IPS-18a (cell line): ENCODE measurements at regions not wholly inside any gene's neighbourhood (a gene's known extent, or its start where the extent isn't known, plus 50 kb on each side); places are given as distances from the start of the nearest gene placed in this dataset.
"Not testable (repeated sequence)": the region's sequence is repeated elsewhere in the genome, so short reads cannot be mapped to it uniquely, and the experiment has no call there.

Experiments
- H3K27ac ChIP-seq: one replicate; pipeline ENCODE4 v1.5.1; 2013; ENCODE audit warnings: low read length
- H3K27me3 ChIP-seq: one replicate; pipeline ENCODE4 v1.6.1; 2013; ENCODE audit warnings: mild to moderate bottlenecking, low read length; ENCODE audit not compliant: control insufficient read depth, insufficient read depth
- H3K36me3 ChIP-seq: one replicate; pipeline ENCODE4 v1.6.1; 2013; ENCODE audit warnings: low read depth, low read length; ENCODE audit not compliant: control insufficient read depth
- H3K4me1 ChIP-seq: one replicate; pipeline ENCODE4 v1.6.1; 2013; ENCODE audit warnings: low read depth, low read length; ENCODE audit not compliant: control insufficient read depth
- H3K4me3 ChIP-seq: one replicate; pipeline ENCODE4 v1.5.1; 2013; ENCODE audit warnings: low read length
- H3K9ac ChIP-seq: one replicate; pipeline ENCODE4 v1.6.1; 2013; ENCODE audit warnings: mild to moderate bottlenecking, low read length, moderate library complexity
- H3K9me3 ChIP-seq: one replicate; pipeline ENCODE4 v1.6.1; 2013; ENCODE audit warnings: low read depth, low read length; ENCODE audit not compliant: control insufficient read depth

DNA sequence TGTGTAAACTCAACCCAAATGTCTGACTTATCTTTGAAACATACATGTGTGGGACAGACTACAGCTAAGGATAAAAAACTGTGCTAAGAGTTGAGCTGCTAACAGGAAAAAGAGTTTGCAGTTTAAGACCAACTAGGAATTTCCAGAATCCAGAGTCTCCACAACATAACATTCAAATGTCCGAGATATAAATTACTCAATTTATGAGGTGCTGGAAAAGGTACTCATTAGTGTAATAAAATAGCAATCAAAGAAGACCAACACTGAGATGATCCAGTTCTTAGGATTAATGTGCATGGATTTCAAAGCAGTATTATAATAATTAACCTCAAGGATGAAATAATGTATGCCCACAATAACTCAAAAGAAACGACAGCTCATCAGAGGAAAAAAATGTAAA, 426.5 kb upstream of the KCNMB2 start:
- Histone ChIP-seq H3K9ac (no peak overlapping the region), H3K9me3 (no peaks in the 10 kb centered on the region), H3K27ac (no peak overlapping the region), H3K27me3 (no peaks in the 10 kb centered on the region), H3K4me1 (no peaks in the 10 kb centered on the region), H3K4me3 (no peak overlapping the region), H3K36me3 (no peaks in the 10 kb centered on the region)

DNA sequence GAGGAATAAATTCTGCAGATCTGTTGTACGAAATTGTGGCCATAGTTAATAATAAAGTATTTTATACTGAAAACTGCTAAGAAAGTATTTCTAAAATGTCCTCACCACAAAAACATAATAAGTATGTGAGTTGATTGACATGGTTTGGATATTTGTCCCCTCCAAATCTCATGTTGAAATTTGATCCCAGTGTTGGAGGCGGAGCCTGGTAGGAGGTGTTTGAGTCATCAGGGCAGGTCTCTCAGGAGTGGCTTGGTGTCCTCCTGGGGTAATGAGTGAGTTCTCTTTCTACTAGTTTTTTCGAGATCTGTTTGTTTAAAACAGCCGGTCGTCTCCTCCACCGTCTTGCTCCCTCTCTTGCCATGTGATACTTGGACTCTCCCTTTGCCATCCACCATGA, 424.1 kb upstream of the KCNMB2 start:
- Histone ChIP-seq H3K4me3 (no peak overlapping the region), H3K9me3 (no peaks in the 10 kb centered on the region), H3K4me1 (no peaks in the 10 kb centered on the region), H3K27me3 (no peaks in the 10 kb centered on the region), H3K27ac (no peak overlapping the region), H3K9ac (no peak overlapping the region), H3K36me3 (no peaks in the 10 kb centered on the region)

DNA sequence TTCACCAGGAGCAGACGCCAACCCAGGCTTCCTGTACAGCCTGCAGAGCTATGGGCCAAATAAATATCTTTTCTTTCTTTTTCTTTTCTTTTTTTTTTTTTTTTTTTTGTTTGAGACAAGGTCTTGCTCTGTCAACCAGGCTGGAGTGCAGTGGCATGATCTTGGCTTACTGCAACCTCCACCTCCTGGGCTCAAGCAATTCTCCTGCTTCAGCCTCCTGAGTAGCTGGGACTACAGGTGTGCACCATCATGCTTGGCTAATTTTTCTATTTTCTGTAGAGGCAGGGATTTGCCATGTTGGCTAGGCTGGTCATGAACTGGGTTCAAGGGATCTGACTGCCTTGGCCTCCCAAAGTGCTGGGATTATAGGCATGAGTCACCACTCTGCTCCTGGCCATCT, 423.7 kb upstream of the KCNMB2 start:
- not testable (repeated sequence) for H3K4me1 ChIP-seq, H3K9ac ChIP-seq, H3K36me3 ChIP-seq, H3K4me3 ChIP-seq, H3K9me3 ChIP-seq, H3K27ac ChIP-seq, H3K27me3 ChIP-seq

- Histone ChIP-seq H3K4me3 (no peak overlapping the region), H3K27me3 (no peaks in the 10 kb centered on the region), H3K27ac (no peak overlapping the region), H3K4me1 (no peaks in the 10 kb centered on the region), H3K9ac (no peak overlapping the region), H3K9me3 (no peaks in the 10 kb centered on the region), H3K36me3 (no peaks in the 10 kb centered on the region)
These were observed 418.6 kb upstream of the KCNMB2 start for GRCh38 chr3:178117641-178118040.

- not testable (repeated sequence) for H3K4me1 ChIP-seq, H3K27me3 ChIP-seq, H3K27ac ChIP-seq, H3K9ac ChIP-seq, H3K9me3 ChIP-seq, H3K36me3 ChIP-seq, H3K4me3 ChIP-seq
These were observed 416.5 kb upstream of the KCNMB2 start for GRCh38 chr3:178119608-178120295.

DNA sequence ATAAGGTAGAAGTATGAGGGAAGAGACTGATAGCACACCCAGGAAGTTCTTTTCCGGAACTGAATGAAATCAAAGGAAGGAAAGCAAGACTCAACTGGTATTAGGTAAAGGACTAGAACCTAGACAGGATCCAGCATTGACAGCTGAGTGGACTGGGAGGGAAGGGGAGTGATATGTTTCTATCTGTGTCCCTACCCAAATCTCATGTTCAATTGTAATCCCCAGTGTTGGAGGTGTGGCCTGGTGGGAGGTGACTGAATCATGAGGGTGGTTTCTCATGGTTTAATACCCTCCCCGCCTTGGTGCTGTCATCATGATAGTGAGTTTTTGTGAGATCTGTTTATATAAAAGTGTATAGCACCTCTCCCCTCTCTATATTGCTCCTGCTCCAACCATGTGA, 415.9 kb upstream of the KCNMB2 start:
- Histone ChIP-seq H3K36me3 (no peaks in the 10 kb centered on the region), H3K9ac (no peak overlapping the region), H3K27me3 (no peaks in the 10 kb centered on the region), H3K4me1 (no peaks in the 10 kb centered on the region), H3K9me3 (no peaks in the 10 kb centered on the region), H3K27ac (no peak overlapping the region), H3K4me3 (no peak overlapping the region)

DNA sequence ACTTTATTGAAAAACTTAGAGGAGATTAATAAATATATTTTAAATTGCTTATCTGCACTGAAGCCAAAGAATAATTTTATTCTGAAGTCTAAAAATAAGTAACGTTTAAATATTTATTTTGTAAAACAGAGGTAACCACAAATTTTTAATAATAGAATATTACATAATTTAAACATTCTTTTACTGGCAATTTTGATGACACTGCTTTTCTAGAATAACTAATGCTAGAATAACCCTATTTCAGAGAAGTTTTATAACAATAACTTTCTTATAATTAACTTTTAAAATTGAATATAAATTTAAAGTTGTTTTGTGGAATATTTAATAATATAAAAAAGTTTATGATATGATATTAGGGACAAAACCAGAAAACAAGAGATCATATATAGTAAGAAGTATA, 409.6 kb upstream of the KCNMB2 start:
- Histone ChIP-seq H3K9ac (no peak overlapping the region), H3K9me3 (no peaks in the 10 kb centered on the region), H3K27me3 (no peaks in the 10 kb centered on the region), H3K4me1 (no peaks in the 10 kb centered on the region), H3K36me3 (no peaks in the 10 kb centered on the region), H3K27ac (no peak overlapping the region), H3K4me3 (no peak overlapping the region)

DNA sequence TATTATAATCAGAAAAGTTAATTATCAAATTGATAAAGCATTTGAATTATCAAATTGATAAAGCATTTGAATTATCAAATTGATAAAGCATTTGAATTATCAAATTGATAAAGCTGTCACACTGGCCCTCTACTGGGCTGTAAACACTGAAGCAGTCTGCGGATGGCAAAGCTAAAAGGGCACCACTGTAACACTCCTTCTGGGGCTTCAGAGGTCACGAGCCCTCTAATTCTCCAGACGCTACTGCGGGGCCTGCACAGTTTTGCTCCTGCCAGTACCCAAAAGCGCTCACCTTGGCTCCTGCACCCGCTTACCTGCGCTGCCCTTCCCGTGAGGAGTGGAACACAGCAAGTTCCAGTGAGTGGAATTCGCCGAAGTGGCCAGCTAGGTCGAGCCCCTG, 409.0 kb upstream of the KCNMB2 start:
- Histone ChIP-seq H3K27ac (no peak overlapping the region), H3K36me3 (no peaks in the 10 kb centered on the region), H3K4me3 (no peak overlapping the region), H3K4me1 (no peaks in the 10 kb centered on the region), H3K9ac (no peak overlapping the region), H3K27me3 (no peaks in the 10 kb centered on the region), H3K9me3 (no peaks in the 10 kb centered on the region)

- Histone ChIP-seq H3K36me3 (no peaks in the 10 kb centered on the region), H3K4me3 (no peak overlapping the region), H3K27ac (no peak overlapping the region)
These were observed 407.1 kb upstream of the KCNMB2 start for GRCh38 chr3:178129109-178129508.

DNA sequence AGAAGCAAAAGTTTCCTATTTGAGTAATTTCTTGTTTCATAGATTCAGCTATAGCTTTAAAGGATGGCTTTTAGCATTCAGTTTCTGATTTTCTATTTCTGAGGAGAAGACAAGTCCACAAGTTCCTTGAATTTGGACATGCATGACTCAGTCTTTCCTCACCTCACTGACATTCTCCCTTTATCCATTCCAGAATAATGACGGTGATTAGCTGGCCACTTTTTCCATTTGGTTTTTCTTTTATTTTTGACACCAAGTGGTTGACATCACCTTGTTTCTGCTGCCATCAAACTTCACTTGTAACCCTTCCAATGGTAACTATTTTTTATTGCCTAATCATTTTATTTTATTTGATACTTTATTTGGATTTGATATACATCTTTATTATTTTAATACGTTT, 404.4 kb upstream of the KCNMB2 start:
- Histone ChIP-seq H3K9me3 (no peaks in the 10 kb centered on the region), H3K4me1 (no peaks in the 10 kb centered on the region), H3K9ac (no peak overlapping the region), H3K27ac (no peak overlapping the region), H3K4me3 (no peak overlapping the region), H3K36me3 (no peaks in the 10 kb centered on the region), H3K27me3 (no peaks in the 10 kb centered on the region)

More at GRCh38 chr3:178129109-178129508, 407.1 kb upstream of the KCNMB2 start:
- no peaks in the 10 kb centered on the region for H3K4me1 ChIP-seq
- H3K9ac ChIP-seq: no peak overlapping the region
- no peaks in the 10 kb centered on the region for H3K9me3 ChIP-seq
- no peaks in the 10 kb centered on the region for H3K27me3 ChIP-seq

- no peaks in the 10 kb centered on the region for H3K9me3 ChIP-seq
- no peak overlapping the region for H3K9ac ChIP-seq
- H3K27ac ChIP-seq: no peak overlapping the region
- H3K4me3 ChIP-seq: no peak overlapping the region
- no peaks in the 10 kb centered on the region for H3K36me3 ChIP-seq
- H3K27me3 ChIP-seq: no peaks in the 10 kb centered on the region
- H3K4me1 ChIP-seq: no peaks in the 10 kb centered on the region
These were observed 399.0 kb upstream of the KCNMB2 start for GRCh38 chr3:178137206-178137605.

DNA sequence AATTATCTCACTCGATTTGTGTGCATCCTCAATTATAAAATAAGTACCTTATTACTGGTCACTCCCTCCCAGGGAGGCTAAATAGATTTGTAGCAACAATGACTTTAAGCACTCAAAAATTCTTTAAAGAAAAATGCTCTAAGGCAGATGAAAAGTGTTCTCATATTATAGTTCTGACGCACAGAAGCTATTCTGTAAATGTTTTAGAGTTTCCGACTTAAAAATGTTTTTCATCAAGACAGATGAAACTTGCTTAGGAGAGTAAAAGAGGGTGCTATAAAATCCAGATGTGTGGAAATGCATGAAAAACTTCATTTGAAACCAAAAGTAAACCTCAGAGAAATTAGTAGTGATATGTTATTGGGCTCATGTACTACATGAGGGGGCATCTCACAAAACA, 398.4 kb upstream of the KCNMB2 start:
- no peaks in the 10 kb centered on the region for H3K27me3 ChIP-seq
- H3K4me1 ChIP-seq: no peaks in the 10 kb centered on the region
- H3K27ac ChIP-seq: no peak overlapping the region

More for the DNA sequence above, 398.4 kb upstream of the KCNMB2 start:
- Histone ChIP-seq H3K9me3 (no peaks in the 10 kb centered on the region), H3K9ac (no peak overlapping the region), H3K4me3 (no peak overlapping the region), H3K36me3 (no peaks in the 10 kb centered on the region)
